ENCODE measurements at regions not wholly inside any gene's neighbourhood (a gene's known extent, or its start where the extent isn't known, plus 50 kb on each side); places are given as distances from the start of the nearest gene placed in this dataset.

DNA sequence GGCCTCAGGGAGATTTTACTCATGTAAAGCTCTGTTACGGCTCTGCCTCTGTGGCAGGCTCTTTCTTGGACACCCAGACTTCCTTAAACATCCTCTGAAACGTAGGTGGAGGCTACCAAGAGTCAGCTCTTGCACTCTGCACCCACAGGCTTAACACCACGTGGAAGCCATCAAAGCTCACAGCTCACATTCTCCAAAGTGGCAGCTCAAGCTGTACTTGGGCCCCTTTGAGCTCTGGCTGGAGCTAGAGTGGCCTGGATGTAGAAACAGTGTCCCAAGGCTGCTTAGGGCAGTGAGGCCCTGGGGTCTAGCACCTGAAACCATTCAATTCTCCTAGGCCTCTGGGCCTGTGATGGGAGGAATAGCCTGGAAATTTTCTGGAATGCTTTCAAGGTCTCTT lies 155.3 kb upstream of the CDKN3 start:
- Histone ChIP-seq H3K27me3 (ENCODE audit: control insufficient read depth, insufficient read depth, low read length) (no peaks in the 10 kb centered on the region), H3K4me3 (ENCODE audit: low read depth, low read length) (no peak overlapping the region), H3K36me3 (ENCODE audit: control insufficient read depth, insufficient read depth, low read length) (no peaks in the 10 kb centered on the region)
- DNase-seq (ENCODE audit: low read depth), result no peak
- ChIA-PET POLR2A (no interaction called here), CTCF (interaction anchor here (1.2 to 1.4 kb wide), 2 partner anchors 11 to 12 kb away, joined by 3 to 4 read pairs; no protein-coding TSS in a partner anchor)
- TF ChIP-seq, protein P1, sequence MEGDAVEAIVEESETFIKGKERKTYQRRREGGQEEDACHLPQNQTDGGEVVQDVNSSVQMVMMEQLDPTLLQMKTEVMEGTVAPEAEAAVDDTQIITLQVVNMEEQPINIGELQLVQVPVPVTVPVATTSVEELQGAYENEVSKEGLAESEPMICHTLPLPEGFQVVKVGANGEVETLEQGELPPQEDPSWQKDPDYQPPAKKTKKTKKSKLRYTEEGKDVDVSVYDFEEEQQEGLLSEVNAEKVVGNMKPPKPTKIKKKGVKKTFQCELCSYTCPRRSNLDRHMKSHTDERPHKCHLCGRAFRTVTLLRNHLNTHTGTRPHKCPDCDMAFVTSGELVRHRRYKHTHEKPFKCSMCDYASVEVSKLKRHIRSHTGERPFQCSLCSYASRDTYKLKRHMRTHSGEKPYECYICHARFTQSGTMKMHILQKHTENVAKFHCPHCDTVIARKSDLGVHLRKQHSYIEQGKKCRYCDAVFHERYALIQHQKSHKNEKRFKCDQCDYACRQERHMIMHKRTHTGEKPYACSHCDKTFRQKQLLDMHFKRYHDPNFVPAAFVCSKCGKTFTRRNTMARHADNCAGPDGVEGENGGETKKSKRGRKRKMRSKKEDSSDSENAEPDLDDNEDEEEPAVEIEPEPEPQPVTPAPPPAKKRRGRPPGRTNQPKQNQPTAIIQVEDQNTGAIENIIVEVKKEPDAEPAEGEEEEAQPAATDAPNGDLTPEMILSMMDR (IDR thresholded peaks at IDR 0.05; ENCODE audit: insufficient read depth, low read depth, low read length), result no peak

DNA sequence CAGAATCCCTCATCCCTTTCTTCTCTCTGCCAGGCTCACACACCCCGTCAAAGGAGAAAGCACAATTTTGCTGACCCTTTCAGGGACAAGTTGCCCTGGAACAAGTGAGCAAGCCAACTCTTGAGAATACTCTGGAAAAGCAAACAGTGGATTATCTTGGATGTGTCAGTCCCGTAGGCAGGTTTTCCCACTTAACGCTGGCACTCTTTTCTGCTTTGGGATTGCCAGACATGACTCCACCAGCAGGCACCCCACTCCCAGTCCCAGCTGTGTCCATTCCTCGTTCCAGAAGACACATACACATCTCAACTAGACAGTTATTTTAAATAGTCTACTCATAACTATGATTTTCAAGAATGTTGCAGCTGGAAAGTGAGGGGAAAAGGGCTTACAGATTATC lies 145.5 kb upstream of the CDKN3 start:
- CTCF ChIA-PET, result interaction anchor here (1.3 to 1.7 kb wide), 3 partner anchors 19 to 88 kb away, joined by 5 read pairs; no protein-coding TSS in a partner anchor
- no peaks in the 10 kb centered on the region for H3K27me3 ChIP-seq (ENCODE audit: control insufficient read depth, insufficient read depth, low read length)
- no peaks in the 10 kb centered on the region for H3K36me3 ChIP-seq (ENCODE audit: control insufficient read depth, insufficient read depth, low read length)
- no peak overlapping the region for H3K4me3 ChIP-seq (ENCODE audit: low read depth, low read length)
- TF ChIP-seq, protein P1 (IDR thresholded peaks at IDR 0.05; ENCODE audit: insufficient read depth, low read depth, low read length), result no peak
- POLR2A ChIA-PET, result interaction anchor here (0.6 kb wide), 1 partner anchor 8 kb away, joined by 3 read pairs; no protein-coding TSS in a partner anchor
- no peak for DNase-seq (ENCODE audit: low read depth)

DNA sequence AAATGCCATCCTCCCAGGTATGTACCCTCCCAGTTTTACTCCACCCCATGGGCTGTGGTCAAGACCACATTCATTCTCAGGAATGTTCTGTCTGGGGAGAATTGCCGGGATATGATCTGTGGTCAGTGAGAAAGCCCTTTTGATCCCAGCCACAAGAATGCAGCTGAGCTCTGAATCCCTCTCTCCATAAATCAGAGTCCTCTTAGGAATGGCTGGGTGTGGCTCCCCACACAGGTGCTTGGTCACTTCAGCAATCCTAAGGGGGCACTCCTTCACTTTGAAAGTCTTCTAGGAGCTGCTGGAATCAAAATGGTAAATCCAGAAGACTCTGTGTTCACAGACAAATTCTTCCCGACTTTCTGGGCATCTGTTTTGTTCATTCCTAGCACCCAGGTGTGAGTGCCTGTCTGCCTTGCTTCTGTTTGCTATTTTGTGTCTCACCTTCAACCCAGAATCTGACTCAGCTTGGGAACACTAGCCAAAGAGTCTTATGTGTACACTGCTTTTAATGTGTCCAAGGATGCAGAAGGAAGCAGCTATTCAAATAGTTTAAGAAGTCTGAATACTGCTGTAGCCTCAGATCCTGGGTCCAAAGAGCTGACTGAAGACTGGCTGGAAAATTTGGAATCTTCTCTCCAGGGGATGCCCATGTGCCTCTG lies 144.6 kb upstream of the CDKN3 start:
- CTCF ChIA-PET, result interaction anchor here (1.1 to 1.7 kb wide), 5 partner anchors 10 to 96 kb away, joined by 4 to 5 read pairs (median 5); no protein-coding TSS in a partner anchor

DNA sequence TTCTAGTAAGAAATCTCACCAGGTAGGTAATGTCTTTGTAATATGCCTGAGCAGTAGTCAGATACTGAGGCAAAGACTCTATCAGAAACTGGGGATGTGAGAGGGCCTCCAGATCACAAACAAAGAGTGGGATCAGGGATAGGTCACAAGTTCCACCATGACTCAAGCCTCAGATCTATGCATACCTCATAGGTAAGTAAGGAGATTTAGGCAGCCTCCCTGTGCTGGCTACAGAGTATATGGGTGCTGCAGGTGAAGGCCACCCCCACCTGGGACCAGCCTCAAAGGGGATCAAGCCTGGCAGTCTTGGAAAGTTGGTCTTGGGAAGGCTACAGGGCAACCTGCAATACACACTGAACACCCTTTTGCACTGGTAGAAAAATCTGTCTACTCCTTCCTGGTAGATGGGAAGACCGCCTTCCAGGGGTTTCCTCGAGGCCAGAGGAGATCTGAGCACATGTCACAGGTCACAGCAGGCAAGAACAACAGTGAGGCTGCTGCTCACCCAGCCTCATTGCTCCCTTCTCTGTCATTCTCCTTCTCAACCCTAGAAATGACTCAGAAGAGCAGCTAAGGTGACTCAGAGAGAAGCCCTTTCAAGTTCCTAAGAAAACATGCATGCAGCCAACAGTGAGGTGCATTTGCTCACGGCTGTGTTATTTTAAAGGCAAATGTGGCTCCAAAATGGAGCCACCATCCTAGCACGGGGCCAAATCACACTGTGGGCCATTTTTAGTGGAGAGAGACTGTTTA lies 143.4 kb upstream of the CDKN3 start:
- DNase-seq (ENCODE audit: low read depth), result no peak
- Histone ChIP-seq H3K36me3 (ENCODE audit: control insufficient read depth, insufficient read depth, low read length) (no peaks in the 10 kb centered on the region), H3K27me3 (ENCODE audit: control insufficient read depth, insufficient read depth, low read length) (no peaks in the 10 kb centered on the region), H3K4me3 (ENCODE audit: low read depth, low read length) (no peak overlapping the region)
- TF ChIP-seq, protein P1 (IDR thresholded peaks at IDR 0.05; ENCODE audit: insufficient read depth, low read depth, low read length), result no peak
- CTCF ChIA-PET, result interaction anchor here (0.7 to 1.3 kb wide), 2 partner anchors 12 to 76 kb away, joined by 3 to 5 read pairs; no protein-coding TSS in a partner anchor
- POLR2A ChIA-PET, result no interaction called here

More for the DNA sequence above, 144.6 kb upstream of the CDKN3 start:
- DNase-seq (ENCODE audit: low read depth), result peak; percentile 59
- Histone ChIP-seq H3K4me3 (ENCODE audit: low read depth, low read length) (no peak overlapping the region), H3K27me3 (ENCODE audit: control insufficient read depth, insufficient read depth, low read length) (no peaks in the 10 kb centered on the region), H3K36me3 (ENCODE audit: control insufficient read depth, insufficient read depth, low read length) (no peaks in the 10 kb centered on the region)
- TF ChIP-seq, protein P1 (IDR thresholded peaks at IDR 0.05; ENCODE audit: insufficient read depth, low read depth, low read length), result no peak
- POLR2A ChIA-PET, result interaction anchor here (0.6 kb wide), 1 partner anchor 9 kb away, joined by 3 read pairs; no protein-coding TSS in a partner anchor

DNA sequence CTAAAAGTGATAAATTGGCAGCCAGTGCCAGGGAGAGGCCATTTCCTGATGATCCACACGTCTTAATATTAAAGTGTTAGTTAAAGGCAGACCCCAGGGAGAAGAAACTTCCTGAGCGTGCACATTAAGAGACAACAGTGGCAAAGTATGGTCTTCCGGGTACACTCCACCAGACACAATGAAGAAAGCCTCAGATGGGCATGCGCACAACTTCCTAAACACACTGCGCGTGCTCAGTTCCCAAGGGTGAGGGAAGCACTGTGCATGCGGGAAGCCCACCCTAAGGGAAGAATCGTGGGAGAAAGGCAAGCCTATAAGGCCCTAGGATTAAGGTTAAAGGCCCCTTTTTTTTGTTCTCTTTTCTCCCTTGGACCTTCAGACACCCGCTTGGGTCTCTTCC lies 140.7 kb upstream of the CDKN3 start:
- H3K4me3 ChIP-seq (ENCODE audit: low read depth, low read length), result no peak overlapping the region
- H3K27me3 ChIP-seq (ENCODE audit: control insufficient read depth, insufficient read depth, low read length), result no peaks in the 10 kb centered on the region
- no peaks in the 10 kb centered on the region for H3K36me3 ChIP-seq (ENCODE audit: control insufficient read depth, insufficient read depth, low read length)
- TF ChIP-seq, protein P1 (IDR thresholded peaks at IDR 0.05; ENCODE audit: insufficient read depth, low read depth, low read length), result no peak
- POLR2A ChIA-PET, result no interaction called here
- CTCF ChIA-PET, result no interaction called here
- no peak for DNase-seq (ENCODE audit: low read depth)

Measured in BJ (cell line).